ENCODE measurements at regions not wholly inside any gene's neighbourhood (a gene's known extent, or its start where the extent isn't known, plus 50 kb on each side); places are given as distances from the start of the nearest gene placed in this dataset.

DNA sequence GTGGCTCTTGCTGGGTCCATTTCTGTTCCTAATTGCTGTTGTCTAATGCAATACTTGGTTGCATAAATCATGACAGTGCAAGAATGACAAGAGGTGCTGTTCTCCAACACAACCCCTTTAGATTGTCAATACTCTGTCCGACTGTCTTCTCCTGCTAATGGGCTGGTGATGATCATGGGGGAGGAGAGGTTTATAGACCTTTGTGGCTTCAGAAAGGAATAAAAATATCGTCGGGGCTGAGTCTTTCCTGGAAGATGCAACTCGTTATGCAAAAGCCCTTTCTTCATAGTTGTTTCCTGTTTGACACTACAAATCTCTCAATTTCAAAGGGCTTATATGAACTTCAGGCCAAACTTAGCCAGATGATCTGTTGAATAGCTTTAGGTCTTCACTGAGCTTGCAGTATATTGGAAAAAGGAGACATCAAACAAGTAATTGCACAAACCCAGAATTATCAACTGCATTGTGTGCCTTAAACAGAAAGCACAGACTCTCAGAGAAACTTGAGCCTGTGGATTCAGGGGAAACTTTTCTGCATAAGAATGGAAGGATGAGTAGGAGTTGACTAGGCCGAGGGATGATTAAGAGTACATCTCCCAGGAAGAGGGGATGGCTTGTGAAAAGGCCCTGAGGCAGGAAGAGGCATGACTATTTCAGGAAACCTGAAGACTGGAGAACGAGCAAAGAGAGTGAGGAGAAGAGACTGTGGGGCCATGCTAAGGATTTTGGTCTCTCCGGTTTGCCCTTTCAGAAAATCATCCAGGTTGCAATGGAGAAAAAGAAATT, 107.6 kb downstream of the TSEN15 start:
- Mint-ChIP-seq H3K27me3 (ENCODE audit: low read depth) (no peaks in the 10 kb centered on the region), H3K36me3 (ENCODE audit: low read depth) (no peaks in the 10 kb centered on the region), H3K27ac (ENCODE audit: unreplicated experiment) (no peak overlapping the region), H3K9me3 (no peaks in the 10 kb centered on the region), H3K4me1 (no peaks in the 10 kb centered on the region), H3K4me3 (no peak overlapping the region)
- no peak for DNase-seq (ENCODE audit: low read depth, low spot score)
- TF ChIP-seq, protein P1, sequence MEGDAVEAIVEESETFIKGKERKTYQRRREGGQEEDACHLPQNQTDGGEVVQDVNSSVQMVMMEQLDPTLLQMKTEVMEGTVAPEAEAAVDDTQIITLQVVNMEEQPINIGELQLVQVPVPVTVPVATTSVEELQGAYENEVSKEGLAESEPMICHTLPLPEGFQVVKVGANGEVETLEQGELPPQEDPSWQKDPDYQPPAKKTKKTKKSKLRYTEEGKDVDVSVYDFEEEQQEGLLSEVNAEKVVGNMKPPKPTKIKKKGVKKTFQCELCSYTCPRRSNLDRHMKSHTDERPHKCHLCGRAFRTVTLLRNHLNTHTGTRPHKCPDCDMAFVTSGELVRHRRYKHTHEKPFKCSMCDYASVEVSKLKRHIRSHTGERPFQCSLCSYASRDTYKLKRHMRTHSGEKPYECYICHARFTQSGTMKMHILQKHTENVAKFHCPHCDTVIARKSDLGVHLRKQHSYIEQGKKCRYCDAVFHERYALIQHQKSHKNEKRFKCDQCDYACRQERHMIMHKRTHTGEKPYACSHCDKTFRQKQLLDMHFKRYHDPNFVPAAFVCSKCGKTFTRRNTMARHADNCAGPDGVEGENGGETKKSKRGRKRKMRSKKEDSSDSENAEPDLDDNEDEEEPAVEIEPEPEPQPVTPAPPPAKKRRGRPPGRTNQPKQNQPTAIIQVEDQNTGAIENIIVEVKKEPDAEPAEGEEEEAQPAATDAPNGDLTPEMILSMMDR (conservative IDR thresholded peaks at IDR 0.05): no peak

DNA sequence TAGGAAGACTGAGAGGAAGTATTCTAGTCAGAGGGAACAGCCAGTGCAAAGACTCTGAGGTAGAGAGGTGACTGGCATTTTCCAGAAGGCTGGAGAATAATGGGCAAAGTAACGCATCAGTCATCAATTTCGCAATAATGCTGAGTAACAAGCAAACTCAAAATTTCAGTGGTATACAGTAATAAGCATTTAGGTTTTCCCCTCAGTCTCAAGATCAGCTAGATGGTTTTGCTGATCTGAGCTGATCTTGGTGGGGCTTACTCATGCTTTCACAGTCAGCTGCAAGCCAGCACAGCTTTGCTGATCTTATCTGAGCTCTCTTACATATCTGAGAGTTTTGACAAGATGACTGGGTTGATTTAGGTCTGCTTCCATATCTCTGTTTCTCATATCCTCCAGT, 108.7 kb downstream of the TSEN15 start:
- Mint-ChIP-seq H3K9me3 (no peaks in the 10 kb centered on the region), H3K4me3 (no peak overlapping the region), H3K27ac (ENCODE audit: unreplicated experiment) (no peak overlapping the region), H3K36me3 (ENCODE audit: low read depth) (no peaks in the 10 kb centered on the region), H3K4me1 (no peaks in the 10 kb centered on the region), H3K27me3 (ENCODE audit: low read depth) (no peaks in the 10 kb centered on the region)
- TF ChIP-seq, protein P1 (conservative IDR thresholded peaks at IDR 0.05): no peak
- no peak for DNase-seq (ENCODE audit: low read depth, low spot score)

DNA sequence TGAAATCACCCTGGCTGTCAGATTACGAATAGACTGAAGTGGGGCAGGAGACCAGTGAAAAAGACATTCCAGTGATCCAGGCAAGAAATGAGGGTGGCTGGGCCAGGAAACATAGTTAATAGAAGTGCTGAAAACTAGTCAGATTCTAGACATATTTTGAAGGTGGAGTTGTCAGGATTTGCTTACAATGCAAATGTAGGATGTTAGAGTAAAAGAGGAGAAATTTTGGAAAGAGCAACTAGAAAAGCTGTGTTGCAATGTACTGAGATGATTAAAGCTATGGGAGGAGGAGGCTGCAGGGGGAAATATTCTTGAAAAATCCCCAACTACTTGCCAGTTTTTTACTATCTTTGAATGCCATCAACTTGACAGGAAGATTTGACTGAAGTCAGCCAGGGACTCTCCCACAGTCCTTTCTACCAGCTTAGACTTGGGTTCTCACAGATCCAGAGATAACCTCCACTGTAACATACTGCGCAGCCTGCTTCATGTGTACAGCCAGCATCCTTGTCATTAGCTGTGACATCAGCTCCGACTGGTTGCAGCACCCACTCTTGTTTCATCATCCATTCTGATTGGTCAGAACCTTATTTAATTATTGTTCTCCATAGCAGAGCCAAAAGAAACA, 109.7 kb downstream of the TSEN15 start:
- Mint-ChIP-seq H3K9me3 (no peaks in the 10 kb centered on the region), H3K4me3 (no peak overlapping the region), H3K27me3 (ENCODE audit: low read depth) (no peaks in the 10 kb centered on the region), H3K36me3 (ENCODE audit: low read depth) (no peaks in the 10 kb centered on the region), H3K27ac (ENCODE audit: unreplicated experiment) (no peak overlapping the region), H3K4me1 (no peaks in the 10 kb centered on the region)
- no peak for DNase-seq (ENCODE audit: low read depth, low spot score)
- TF ChIP-seq, protein P1 (conservative IDR thresholded peaks at IDR 0.05): no peak

DNA sequence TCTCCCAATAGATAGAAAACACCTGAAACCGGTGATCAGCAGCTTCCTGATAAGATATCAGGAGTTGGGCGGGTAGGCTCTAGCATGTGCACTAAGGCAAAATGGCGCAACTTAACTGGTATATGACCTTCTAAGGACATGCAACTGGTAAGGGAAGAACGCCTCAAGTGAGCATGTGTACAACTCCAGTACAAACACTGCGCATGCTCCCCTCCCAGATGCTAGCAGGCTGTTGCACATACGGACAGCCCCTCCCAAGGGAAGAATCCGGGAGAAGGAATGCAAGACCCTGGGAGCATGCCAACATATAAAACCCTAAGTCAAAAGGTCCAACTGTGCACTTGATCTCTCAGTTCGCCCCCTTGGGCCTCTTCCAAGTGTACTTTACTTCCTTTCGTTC, 110.8 kb downstream of the TSEN15 start:
- Mint-ChIP-seq H3K9me3 (no peaks in the 10 kb centered on the region), H3K4me1 (no peaks in the 10 kb centered on the region), H3K27ac (ENCODE audit: unreplicated experiment) (no peak overlapping the region), H3K36me3 (ENCODE audit: low read depth) (no peaks in the 10 kb centered on the region), H3K27me3 (ENCODE audit: low read depth) (no peaks in the 10 kb centered on the region), H3K4me3 (no peak overlapping the region)
- DNase-seq (ENCODE audit: low read depth, low spot score): no peak
- TF ChIP-seq, protein P1 (conservative IDR thresholded peaks at IDR 0.05): no peak

DNA sequence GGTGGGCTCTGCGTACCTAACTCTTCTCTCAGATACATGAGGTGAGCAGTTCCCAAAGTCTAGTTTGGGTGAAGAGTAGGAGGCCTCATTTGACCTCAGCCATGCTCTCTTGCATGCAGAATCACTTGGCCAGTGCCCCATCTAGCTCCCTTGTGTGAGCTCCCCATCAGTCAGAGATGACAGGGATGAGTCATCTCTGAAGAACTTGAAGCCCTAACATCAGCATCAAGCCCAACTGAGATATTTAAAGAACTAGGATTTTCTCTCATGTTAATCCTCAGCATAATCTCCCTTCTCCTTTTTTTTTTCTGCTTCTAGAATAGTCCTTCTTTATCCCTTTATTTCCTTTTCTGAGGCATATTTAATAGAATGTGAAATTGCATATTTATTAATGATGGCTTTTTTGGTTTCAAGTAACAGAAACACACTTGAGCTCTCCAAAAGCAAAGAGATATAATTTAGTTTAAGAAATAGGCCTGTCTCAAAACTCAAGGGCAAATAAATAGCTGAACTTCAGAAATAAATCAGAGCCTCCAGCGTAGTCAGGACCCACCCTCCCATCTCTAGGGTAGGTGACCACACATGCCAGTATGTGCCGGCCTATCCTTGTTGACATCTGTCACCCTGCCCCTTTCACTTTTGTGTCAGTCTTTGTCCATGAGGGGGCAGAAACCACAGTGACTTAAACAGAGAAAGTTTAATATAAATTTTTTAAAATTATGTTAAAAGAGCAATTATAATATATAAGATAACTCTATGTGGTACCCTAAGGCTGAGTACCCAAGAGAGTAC, 112.3 kb downstream of the TSEN15 start:
- no peak for DNase-seq (ENCODE audit: low read depth, low spot score)
- Mint-ChIP-seq H3K4me3 (no peak overlapping the region), H3K36me3 (ENCODE audit: low read depth) (no peaks in the 10 kb centered on the region), H3K9me3 (no peaks in the 10 kb centered on the region), H3K4me1 (no peaks in the 10 kb centered on the region), H3K27me3 (ENCODE audit: low read depth) (no peaks in the 10 kb centered on the region), H3K27ac (ENCODE audit: unreplicated experiment) (no peak overlapping the region)
- TF ChIP-seq, protein P1 (conservative IDR thresholded peaks at IDR 0.05): no peak
